Stimulated activated CD8-positive, alpha-beta memory T cell treated with anti-CD3 and anti-CD28 coated beads, Interleukin-7, amount 100 ng/mL, for 24 hours (primary cell): ENCODE measurements at regions not wholly inside any gene's neighbourhood (a gene's known extent, or its start where the extent isn't known, plus 50 kb on each side); places are given as distances from the start of the nearest gene placed in this dataset.
"Not testable (repeated sequence)": the region's sequence is repeated elsewhere in the genome, so short reads cannot be mapped to it uniquely, and the experiment has no call there.

Experiments used
- DNase-seq: peaks from one replicate; pipeline ENCODE4 v3.0.0-alpha.2; 2020; ENCODE audit warnings: low read depth

GRCh38 chr5:104891596-104891995 lies 1329.0 kb upstream of the NUDT12 start:
- DNase-seq: no peak

GRCh38 chr5:104890767-104891166 lies 1328.2 kb upstream of the NUDT12 start:
- DNase-seq: no peak

GRCh38 chr5:104859437-104859836 lies 1296.8 kb upstream of the NUDT12 start:
- no peak for DNase-seq

GRCh38 chr5:104852099-104852498 lies 1289.5 kb upstream of the NUDT12 start:
- DNase-seq: not testable (repeated sequence)

GRCh38 chr5:104845541-104845940 lies 1283.0 kb upstream of the NUDT12 start:
- DNase-seq: no peak

- no peak for DNase-seq
Observed at GRCh38 chr5:104843822-104844221, 1281.2 kb upstream of the NUDT12 start.

- no peak for DNase-seq
Observed at GRCh38 chr5:104840284-104840683, 1277.7 kb upstream of the NUDT12 start.

- not testable (repeated sequence) for DNase-seq
Observed at GRCh38 chr5:104831515-104831914, 1268.9 kb upstream of the NUDT12 start.

GRCh38 chr5:104821606-104822005 lies 1259.0 kb upstream of the NUDT12 start:
- DNase-seq: no peak

GRCh38 chr5:104817127-104817526 lies 1254.5 kb upstream of the NUDT12 start:
- no peak for DNase-seq

- no peak for DNase-seq
Observed at GRCh38 chr5:104815212-104815611, 1252.6 kb upstream of the NUDT12 start.

- DNase-seq: no peak
Observed at GRCh38 chr5:104800440-104801048, 1238.0 kb upstream of the NUDT12 start.

- no peak for DNase-seq
Observed at GRCh38 chr5:104793755-104794080, 1231.1 kb upstream of the NUDT12 start.

- DNase-seq: no peak
Observed at GRCh38 chr5:104793031-104793754, 1230.6 kb upstream of the NUDT12 start.

- no peak for DNase-seq
Observed at GRCh38 chr5:104789366-104789765, 1226.8 kb upstream of the NUDT12 start.

GRCh38 chr5:104785097-104785496 lies 1222.5 kb upstream of the NUDT12 start:
- DNase-seq: no peak

GRCh38 chr5:104774372-104774771 lies 1211.8 kb upstream of the NUDT12 start:
- no peak for DNase-seq

- no peak for DNase-seq
Observed at GRCh38 chr5:104764197-104764596, 1201.6 kb upstream of the NUDT12 start.

GRCh38 chr5:104763216-104763615 lies 1200.6 kb upstream of the NUDT12 start:
- no peak for DNase-seq

- no peak for DNase-seq
Observed at GRCh38 chr5:104757915-104758314, 1195.3 kb upstream of the NUDT12 start.

GRCh38 chr5:104755806-104756205 lies 1193.2 kb upstream of the NUDT12 start:
- DNase-seq: no peak

- no peak for DNase-seq
Observed at GRCh38 chr5:104754311-104754995, 1191.9 kb upstream of the NUDT12 start.

- DNase-seq: no peak
Observed at GRCh38 chr5:104751969-104752368, 1189.4 kb upstream of the NUDT12 start.
